ENCODE measurements at regions not wholly inside any gene's neighbourhood (a gene's known extent, or its start where the extent isn't known, plus 50 kb on each side); places are given as distances from the start of the nearest gene placed in this dataset.

DNA sequence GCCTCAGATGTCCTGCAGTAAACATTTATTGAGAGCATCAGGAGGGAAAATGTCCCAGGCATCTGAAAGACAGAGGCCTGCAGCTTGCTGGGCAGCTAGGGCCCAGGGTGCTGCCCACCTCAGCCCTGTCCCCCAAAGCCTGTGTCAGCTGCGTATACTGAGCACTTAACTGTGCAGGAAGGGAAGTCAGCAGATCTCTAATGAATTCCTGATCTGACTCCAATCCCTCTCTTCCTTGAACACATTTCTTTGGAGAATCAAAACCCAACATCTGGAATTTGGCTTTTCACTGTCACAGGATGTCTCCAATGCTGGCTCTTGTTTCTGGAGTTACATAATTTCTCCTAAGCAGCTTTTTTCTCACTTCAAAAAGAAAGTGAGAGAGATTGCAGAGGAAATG is 364.7 kb upstream of the NFE2L3 start:
- no peaks in the 10 kb centered on the region for H3K27me3 ChIP-seq (ENCODE audit: control insufficient read depth, insufficient read depth, low read length)
- no peaks in the 10 kb centered on the region for H3K36me3 ChIP-seq (replicated peaks; ENCODE audit: control insufficient read depth, insufficient read depth, low read length)
- no peak overlapping the region for H3K4me3 ChIP-seq (ENCODE audit: insufficient read depth, low read depth, low read length)
- DNase-seq: no peak

- H3K27me3 ChIP-seq (ENCODE audit: control insufficient read depth, insufficient read depth, low read length): no peaks in the 10 kb centered on the region
- H3K36me3 ChIP-seq (replicated peaks; ENCODE audit: control insufficient read depth, insufficient read depth, low read length): no peaks in the 10 kb centered on the region
- no peak overlapping the region for H3K4me3 ChIP-seq (ENCODE audit: insufficient read depth, low read depth, low read length)
- DNase-seq: no peak
These were observed 363.6 kb upstream of the NFE2L3 start for GRCh38 chr7:25788371-25788770.

DNA sequence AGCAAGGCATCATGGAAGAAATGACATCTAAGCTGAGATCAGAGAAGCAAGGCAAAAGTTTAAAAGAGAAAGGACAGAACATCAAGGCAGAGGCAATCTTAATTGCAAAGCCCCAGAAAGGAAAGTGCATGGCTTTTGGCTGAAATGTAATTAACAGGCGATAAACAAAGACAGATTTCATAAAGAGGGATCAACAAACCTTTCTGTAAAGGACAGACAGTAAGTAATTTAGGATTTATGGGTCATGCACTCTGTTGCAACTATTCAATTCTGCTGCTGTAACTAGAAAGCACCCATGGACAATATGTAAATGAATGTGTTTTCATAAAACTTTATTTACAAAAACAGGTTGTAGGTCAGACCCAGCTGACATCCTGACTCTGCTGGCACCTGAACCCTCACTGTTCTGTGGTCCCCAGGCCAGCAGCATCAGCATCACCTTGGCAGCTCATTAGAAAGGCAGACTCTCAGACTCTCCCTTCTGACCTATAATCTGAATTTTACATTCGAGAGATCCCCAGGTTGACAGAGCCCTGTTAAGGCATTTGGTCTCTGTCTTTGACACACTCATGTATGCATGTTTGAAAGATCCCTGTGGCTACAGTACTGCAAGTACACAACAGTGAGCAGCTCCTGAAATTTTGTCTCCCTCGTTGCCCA is 362.9 kb upstream of the NFE2L3 start:
- Histone ChIP-seq H3K36me3 (replicated peaks; ENCODE audit: control insufficient read depth, insufficient read depth, low read length) (no peaks in the 10 kb centered on the region), H3K4me3 (ENCODE audit: insufficient read depth, low read depth, low read length) (no peak overlapping the region), H3K27me3 (ENCODE audit: control insufficient read depth, insufficient read depth, low read length) (no peaks in the 10 kb centered on the region)
- DNase-seq: no peak

- Histone ChIP-seq H3K27me3 (ENCODE audit: control insufficient read depth, insufficient read depth, low read length) (no peaks in the 10 kb centered on the region), H3K4me3 (ENCODE audit: insufficient read depth, low read depth, low read length) (no peak overlapping the region), H3K36me3 (replicated peaks; ENCODE audit: control insufficient read depth, insufficient read depth, low read length) (no peaks in the 10 kb centered on the region)
- DNase-seq: no peak
These were observed 362.0 kb upstream of the NFE2L3 start for GRCh38 chr7:25789701-25790640.

- DNase-seq: no peak
- H3K27me3 ChIP-seq (ENCODE audit: control insufficient read depth, insufficient read depth, low read length): no peaks in the 10 kb centered on the region
- H3K4me3 ChIP-seq (ENCODE audit: insufficient read depth, low read depth, low read length): no peak overlapping the region
- no peaks in the 10 kb centered on the region for H3K36me3 ChIP-seq (replicated peaks; ENCODE audit: control insufficient read depth, insufficient read depth, low read length)
These were observed 361.0 kb upstream of the NFE2L3 start for GRCh38 chr7:25790963-25791362.

DNA sequence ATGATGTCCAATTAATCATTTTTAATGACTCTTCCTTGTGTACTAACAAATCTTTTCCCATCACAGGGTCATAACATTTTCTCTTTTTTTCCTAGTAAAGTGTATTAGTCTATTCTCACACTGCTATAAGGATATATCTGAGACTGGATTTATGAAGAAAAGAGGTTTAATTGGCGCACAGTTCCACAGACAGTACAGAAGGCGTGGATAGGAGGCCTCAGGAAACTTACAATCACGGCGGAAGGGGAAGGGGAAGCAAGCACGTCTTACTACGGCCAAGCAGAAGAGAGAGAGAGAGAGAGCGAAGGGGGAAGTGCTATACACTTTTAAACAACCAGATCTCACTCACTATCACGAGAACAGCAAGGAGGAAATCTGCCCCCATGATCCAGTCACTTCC is 359.4 kb upstream of the NFE2L3 start:
- Histone ChIP-seq H3K36me3 (replicated peaks; ENCODE audit: control insufficient read depth, insufficient read depth, low read length) (no peaks in the 10 kb centered on the region), H3K4me3 (ENCODE audit: insufficient read depth, low read depth, low read length) (no peak overlapping the region), H3K27me3 (ENCODE audit: control insufficient read depth, insufficient read depth, low read length) (no peaks in the 10 kb centered on the region)
- no peak for DNase-seq

DNA sequence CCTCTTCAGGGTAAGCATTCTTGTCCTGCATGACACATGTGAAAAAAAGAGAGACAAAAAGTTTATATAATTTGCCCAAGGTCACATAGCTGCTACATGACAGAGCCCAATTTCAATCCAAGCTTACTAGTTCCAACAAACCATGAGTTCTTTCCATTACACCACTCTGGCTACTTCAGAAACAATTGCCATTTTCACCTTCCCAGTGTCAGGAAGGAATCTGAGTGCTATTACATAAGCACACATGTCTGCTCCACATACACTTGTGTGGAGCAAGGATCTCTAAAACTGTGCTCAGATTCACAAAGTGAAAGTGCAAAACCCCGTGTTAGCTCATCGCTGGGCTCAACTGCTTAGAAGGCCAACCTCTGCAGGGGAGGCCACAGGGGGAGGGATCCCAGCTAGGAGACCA is 356.2 kb upstream of the NFE2L3 start:
- Histone ChIP-seq H3K27me3 (ENCODE audit: control insufficient read depth, insufficient read depth, low read length) (no peaks in the 10 kb centered on the region), H3K4me3 (ENCODE audit: insufficient read depth, low read depth, low read length) (no peak overlapping the region), H3K36me3 (replicated peaks; ENCODE audit: control insufficient read depth, insufficient read depth, low read length) (no peaks in the 10 kb centered on the region)
- no peak for DNase-seq

- no peak overlapping the region for H3K4me3 ChIP-seq (ENCODE audit: insufficient read depth, low read depth, low read length)
- no peaks in the 10 kb centered on the region for H3K36me3 ChIP-seq (replicated peaks; ENCODE audit: control insufficient read depth, insufficient read depth, low read length)
- H3K27me3 ChIP-seq (ENCODE audit: control insufficient read depth, insufficient read depth, low read length): no peaks in the 10 kb centered on the region
- no peak for DNase-seq
These were observed 353.7 kb upstream of the NFE2L3 start for GRCh38 chr7:25798344-25798743.

DNA sequence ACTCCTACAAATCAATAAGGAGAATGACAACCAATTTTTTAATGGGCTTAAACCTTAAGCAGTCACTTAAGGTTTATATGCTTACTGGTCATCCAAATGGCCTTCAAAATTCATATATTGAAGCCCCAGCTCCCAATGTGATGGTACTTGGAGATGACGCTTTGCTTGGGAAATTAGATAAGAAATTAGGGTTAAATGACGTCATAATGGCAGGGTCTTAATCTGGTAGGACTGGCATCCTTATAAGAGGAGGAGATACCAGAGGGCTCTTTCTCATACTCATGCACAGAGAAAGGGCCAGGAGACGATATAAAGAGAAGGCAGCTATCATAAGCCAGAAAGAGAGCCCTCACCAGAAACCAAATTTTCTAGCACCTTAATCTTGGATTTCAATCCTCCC is 350.8 kb upstream of the NFE2L3 start:
- Histone ChIP-seq H3K4me3 (ENCODE audit: insufficient read depth, low read depth, low read length) (no peak overlapping the region), H3K36me3 (replicated peaks; ENCODE audit: control insufficient read depth, insufficient read depth, low read length) (no peaks in the 10 kb centered on the region), H3K27me3 (ENCODE audit: control insufficient read depth, insufficient read depth, low read length) (no peaks in the 10 kb centered on the region)
- DNase-seq: no peak

GRCh38 chr7:25802057-25802456 is 349.9 kb upstream of the NFE2L3 start:
- Histone ChIP-seq H3K27me3 (ENCODE audit: control insufficient read depth, insufficient read depth, low read length) (no peaks in the 10 kb centered on the region), H3K36me3 (replicated peaks; ENCODE audit: control insufficient read depth, insufficient read depth, low read length) (no peaks in the 10 kb centered on the region), H3K4me3 (ENCODE audit: insufficient read depth, low read depth, low read length) (no peak overlapping the region)
- no peak for DNase-seq

GRCh38 chr7:25802473-25802872 is 349.5 kb upstream of the NFE2L3 start:
- Histone ChIP-seq H3K4me3 (ENCODE audit: insufficient read depth, low read depth, low read length) (no peak overlapping the region), H3K27me3 (ENCODE audit: control insufficient read depth, insufficient read depth, low read length) (no peaks in the 10 kb centered on the region), H3K36me3 (replicated peaks; ENCODE audit: control insufficient read depth, insufficient read depth, low read length) (no peaks in the 10 kb centered on the region)
- DNase-seq: no peak

- Histone ChIP-seq H3K36me3 (replicated peaks; ENCODE audit: control insufficient read depth, insufficient read depth, low read length) (no peaks in the 10 kb centered on the region), H3K4me3 (ENCODE audit: insufficient read depth, low read depth, low read length) (no peak overlapping the region), H3K27me3 (ENCODE audit: control insufficient read depth, insufficient read depth, low read length) (no peaks in the 10 kb centered on the region)
- DNase-seq: no peak
These were observed 348.7 kb upstream of the NFE2L3 start for GRCh38 chr7:25803117-25803887.

GRCh38 chr7:25804154-25804553 is 347.8 kb upstream of the NFE2L3 start:
- Histone ChIP-seq H3K4me3 (ENCODE audit: insufficient read depth, low read depth, low read length) (no peak overlapping the region), H3K27me3 (ENCODE audit: control insufficient read depth, insufficient read depth, low read length) (no peaks in the 10 kb centered on the region), H3K36me3 (replicated peaks; ENCODE audit: control insufficient read depth, insufficient read depth, low read length) (no peaks in the 10 kb centered on the region)
- no peak for DNase-seq

DNA sequence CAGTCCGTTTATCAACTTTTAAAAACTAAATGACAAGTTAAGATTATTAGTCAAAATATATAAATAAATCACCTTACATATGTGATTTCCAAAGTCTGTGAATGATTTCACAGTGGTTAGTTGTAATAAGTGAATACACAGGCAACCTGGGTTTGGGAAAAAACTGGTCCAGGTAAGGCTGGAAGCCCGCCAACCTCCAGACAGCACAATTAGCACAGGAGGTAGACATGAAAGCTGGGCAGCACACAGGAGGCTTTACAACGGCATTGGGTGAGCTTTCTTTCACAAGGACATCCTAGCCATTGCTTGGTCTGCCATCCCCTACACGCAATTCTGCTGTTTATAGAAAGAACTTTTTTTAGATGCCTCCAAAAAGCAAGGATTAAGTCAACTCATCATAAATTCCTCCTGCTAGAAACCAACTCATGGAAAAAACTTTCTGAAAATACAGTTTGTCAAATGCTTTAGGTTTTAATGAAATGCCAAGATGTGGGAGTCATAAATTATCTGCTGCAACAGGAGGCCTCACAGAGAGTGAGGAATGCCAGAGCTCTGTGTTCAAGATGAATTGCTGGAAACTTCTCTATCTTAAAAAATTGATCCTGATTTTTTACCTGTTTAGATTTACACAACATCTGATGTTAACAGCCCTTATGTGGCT is 346.8 kb upstream of the NFE2L3 start:
- H3K36me3 ChIP-seq (replicated peaks; ENCODE audit: control insufficient read depth, insufficient read depth, low read length): no peaks in the 10 kb centered on the region
- no peaks in the 10 kb centered on the region for H3K27me3 ChIP-seq (ENCODE audit: control insufficient read depth, insufficient read depth, low read length)
- DNase-seq: no peak
- no peak overlapping the region for H3K4me3 ChIP-seq (ENCODE audit: insufficient read depth, low read depth, low read length)
